ENCODE measurements at regions not wholly inside any gene's neighbourhood (a gene's known extent, or its start where the extent isn't known, plus 50 kb on each side); places are given as distances from the start of the nearest gene placed in this dataset.

DNA sequence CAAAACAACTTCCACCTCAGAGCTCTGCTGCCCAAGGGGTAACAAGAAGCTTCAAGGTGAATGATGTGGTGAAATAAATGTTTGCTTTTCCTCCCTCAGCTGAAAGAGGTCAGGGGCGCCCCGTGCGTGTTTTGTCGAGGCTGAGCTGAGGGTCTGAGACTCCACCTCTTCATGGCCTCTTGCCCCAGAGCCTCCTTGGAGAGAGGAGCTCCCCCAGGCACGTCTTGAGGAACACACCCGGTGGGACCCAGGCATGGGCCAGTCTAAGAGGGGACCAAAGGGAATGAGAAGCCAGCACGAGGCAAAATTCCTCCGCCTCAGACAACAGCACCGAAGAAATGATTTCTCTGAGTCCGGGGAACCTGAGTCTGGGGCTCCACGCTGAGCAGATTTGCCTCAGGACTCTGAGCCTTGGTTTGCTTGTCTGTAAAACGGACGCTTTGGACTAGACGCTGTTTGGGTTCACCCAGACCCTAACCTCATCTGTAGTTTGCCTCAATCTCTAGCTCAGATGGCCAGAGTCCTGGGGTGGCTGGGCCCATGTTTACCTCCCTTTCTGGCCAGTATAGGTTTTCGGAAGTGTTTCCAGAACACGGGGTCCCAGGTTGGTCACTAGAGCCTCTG is 56.4 kb upstream of the ODC1 start:
- TF ChIP-seq, protein P1, sequence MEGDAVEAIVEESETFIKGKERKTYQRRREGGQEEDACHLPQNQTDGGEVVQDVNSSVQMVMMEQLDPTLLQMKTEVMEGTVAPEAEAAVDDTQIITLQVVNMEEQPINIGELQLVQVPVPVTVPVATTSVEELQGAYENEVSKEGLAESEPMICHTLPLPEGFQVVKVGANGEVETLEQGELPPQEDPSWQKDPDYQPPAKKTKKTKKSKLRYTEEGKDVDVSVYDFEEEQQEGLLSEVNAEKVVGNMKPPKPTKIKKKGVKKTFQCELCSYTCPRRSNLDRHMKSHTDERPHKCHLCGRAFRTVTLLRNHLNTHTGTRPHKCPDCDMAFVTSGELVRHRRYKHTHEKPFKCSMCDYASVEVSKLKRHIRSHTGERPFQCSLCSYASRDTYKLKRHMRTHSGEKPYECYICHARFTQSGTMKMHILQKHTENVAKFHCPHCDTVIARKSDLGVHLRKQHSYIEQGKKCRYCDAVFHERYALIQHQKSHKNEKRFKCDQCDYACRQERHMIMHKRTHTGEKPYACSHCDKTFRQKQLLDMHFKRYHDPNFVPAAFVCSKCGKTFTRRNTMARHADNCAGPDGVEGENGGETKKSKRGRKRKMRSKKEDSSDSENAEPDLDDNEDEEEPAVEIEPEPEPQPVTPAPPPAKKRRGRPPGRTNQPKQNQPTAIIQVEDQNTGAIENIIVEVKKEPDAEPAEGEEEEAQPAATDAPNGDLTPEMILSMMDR (IDR thresholded peaks at IDR 0.05; ENCODE audit: insufficient read depth, low read length), result no peak
- TF ChIP-seq, protein P2, sequence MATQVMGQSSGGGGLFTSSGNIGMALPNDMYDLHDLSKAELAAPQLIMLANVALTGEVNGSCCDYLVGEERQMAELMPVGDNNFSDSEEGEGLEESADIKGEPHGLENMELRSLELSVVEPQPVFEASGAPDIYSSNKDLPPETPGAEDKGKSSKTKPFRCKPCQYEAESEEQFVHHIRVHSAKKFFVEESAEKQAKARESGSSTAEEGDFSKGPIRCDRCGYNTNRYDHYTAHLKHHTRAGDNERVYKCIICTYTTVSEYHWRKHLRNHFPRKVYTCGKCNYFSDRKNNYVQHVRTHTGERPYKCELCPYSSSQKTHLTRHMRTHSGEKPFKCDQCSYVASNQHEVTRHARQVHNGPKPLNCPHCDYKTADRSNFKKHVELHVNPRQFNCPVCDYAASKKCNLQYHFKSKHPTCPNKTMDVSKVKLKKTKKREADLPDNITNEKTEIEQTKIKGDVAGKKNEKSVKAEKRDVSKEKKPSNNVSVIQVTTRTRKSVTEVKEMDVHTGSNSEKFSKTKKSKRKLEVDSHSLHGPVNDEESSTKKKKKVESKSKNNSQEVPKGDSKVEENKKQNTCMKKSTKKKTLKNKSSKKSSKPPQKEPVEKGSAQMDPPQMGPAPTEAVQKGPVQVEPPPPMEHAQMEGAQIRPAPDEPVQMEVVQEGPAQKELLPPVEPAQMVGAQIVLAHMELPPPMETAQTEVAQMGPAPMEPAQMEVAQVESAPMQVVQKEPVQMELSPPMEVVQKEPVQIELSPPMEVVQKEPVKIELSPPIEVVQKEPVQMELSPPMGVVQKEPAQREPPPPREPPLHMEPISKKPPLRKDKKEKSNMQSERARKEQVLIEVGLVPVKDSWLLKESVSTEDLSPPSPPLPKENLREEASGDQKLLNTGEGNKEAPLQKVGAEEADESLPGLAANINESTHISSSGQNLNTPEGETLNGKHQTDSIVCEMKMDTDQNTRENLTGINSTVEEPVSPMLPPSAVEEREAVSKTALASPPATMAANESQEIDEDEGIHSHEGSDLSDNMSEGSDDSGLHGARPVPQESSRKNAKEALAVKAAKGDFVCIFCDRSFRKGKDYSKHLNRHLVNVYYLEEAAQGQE (IDR thresholded peaks at IDR 0.05; ENCODE audit: insufficient replicate concordance, low read depth), result no peak
- no peak for TF ChIP-seq POLR2AphosphoS5 (IDR thresholded peaks at IDR 0.05; ENCODE audit: low read depth)

Measured in HL-60 (cell line).